Omental fat pad (tissue), 3 donors: ENCODE measurements at regions not wholly inside any gene's neighbourhood (a gene's known extent, or its start where the extent isn't known, plus 50 kb on each side); places are given as distances from the start of the nearest gene placed in this dataset.

Source experiments
- ATAC-seq: fragments of 150-250 bp; one replicate; pipeline ENCODE4 v1.9.1; 2016; ENCODE audit warnings: mild to moderate bottlenecking, moderate library complexity; ENCODE audit not compliant: low FRiP score
- DNase-seq: peaks from one replicate; pipeline ENCODE4 v3.0.0-alpha.2; 2019; ENCODE audit warnings: low spot score
- CTCF ChIP-seq, 3 donors: fragments of 450-650 bp; IDR thresholded peaks; one replicate each; pipeline ENCODE4 v1.5.1; 2016 to 2017; ENCODE audit warnings: antibody characterized with exemption in 3 of 3, mild to moderate bottlenecking in 3 of 3, moderate library complexity in 2 of 3

- no peak for TF ChIP-seq CTCF (IDR thresholded peaks at IDR 0.05)
- DNase-seq (no peak), ATAC-seq (no peak)
Measured at GRCh38 chr14:22513066-22513812, 75.8 kb downstream of the DAD1 start.

- no peak for TF ChIP-seq CTCF (IDR thresholded peaks at IDR 0.05)
- DNase-seq: no peak
- ATAC-seq: no peak
Measured at GRCh38 chr14:22512106-22512814, 76.8 kb downstream of the DAD1 start.

- TF ChIP-seq CTCF (IDR thresholded peaks at IDR 0.05): no peak
- ATAC-seq: no peak
Measured at GRCh38 chr14:22510527-22511110, 78.4 kb downstream of the DAD1 start.

GRCh38 chr14:22509751-22510300, 79.2 kb downstream of the DAD1 start:
- DNase-seq (no peak), ATAC-seq (no peak)
- TF ChIP-seq CTCF (IDR thresholded peaks at IDR 0.05): no peak

More at GRCh38 chr14:22510527-22511110, 78.4 kb downstream of the DAD1 start:
- no peak for DNase-seq

- no peak for ATAC-seq
Measured at GRCh38 chr14:22509036-22509709, 79.9 kb downstream of the DAD1 start.

More at GRCh38 chr14:22509036-22509709, 79.9 kb downstream of the DAD1 start:
- no peak for DNase-seq
- no peak for TF ChIP-seq CTCF (IDR thresholded peaks at IDR 0.05)
